ENCODE measurements at regions not wholly inside any gene's neighbourhood (a gene's known extent, or its start where the extent isn't known, plus 50 kb on each side); places are given as distances from the start of the nearest gene placed in this dataset.

GRCh38 chr20:40777653-40778052 lies 88.6 kb upstream of the MAFB start:
- no peak for TF ChIP-seq CTCF (IDR thresholded peaks at IDR 0.05)
- no peak for TF ChIP-seq POLR2A (IDR thresholded peaks at IDR 0.05)
